Activated CD4-positive, alpha-beta T cell treated with anti-CD3 and anti-CD28 coated beads for 48 hours (primary cell): ENCODE measurements at regions not wholly inside any gene's neighbourhood (a gene's known extent, or its start where the extent isn't known, plus 50 kb on each side); places are given as distances from the start of the nearest gene placed in this dataset.

Source experiments
- DNase-seq: peaks from one replicate; pipeline ENCODE4 v3.0.0-alpha.2; 2020

GRCh38 chr11:11755871-11756270 is 85.9 kb upstream of the USP47 start:
- no peak for DNase-seq

- no peak for DNase-seq
These were observed 89.1 kb upstream of the USP47 start for GRCh38 chr11:11752679-11753078.

- no peak for DNase-seq
These were observed 91.5 kb upstream of the USP47 start for GRCh38 chr11:11750017-11750878.

- DNase-seq, result no peak
These were observed 92.9 kb upstream of the USP47 start for GRCh38 chr11:11748706-11749365.

- no peak for DNase-seq
These were observed 94.2 kb upstream of the USP47 start for GRCh38 chr11:11747570-11747969.

GRCh38 chr11:11746449-11746848 is 95.3 kb upstream of the USP47 start:
- DNase-seq, result no peak

- no peak for DNase-seq
These were observed 98.6 kb upstream of the USP47 start for GRCh38 chr11:11743216-11743615.

- no peak for DNase-seq
These were observed 99.3 kb upstream of the USP47 start for GRCh38 chr11:11742486-11742885.

GRCh38 chr11:11740836-11741235 is 100.9 kb upstream of the USP47 start:
- no peak for DNase-seq

- no peak for DNase-seq
These were observed 101.6 kb upstream of the USP47 start for GRCh38 chr11:11740073-11740702.

- DNase-seq, result no peak
These were observed 103.4 kb upstream of the USP47 start for GRCh38 chr11:11738370-11738769.

GRCh38 chr11:11735586-11735985 is 106.2 kb upstream of the USP47 start:
- DNase-seq, result no peak

- DNase-seq, result no peak
These were observed 108.5 kb upstream of the USP47 start for GRCh38 chr11:11733246-11733747.

GRCh38 chr11:11732116-11732515 is 109.7 kb upstream of the USP47 start:
- no peak for DNase-seq

GRCh38 chr11:11731311-11732083 is 109.7 kb upstream of the GALNT18 start:
- no peak for DNase-seq

GRCh38 chr11:11728386-11728785 is 106.6 kb upstream of the GALNT18 start:
- DNase-seq, result no peak

GRCh38 chr11:11725438-11725837 is 103.6 kb upstream of the GALNT18 start:
- DNase-seq, result no peak

- no peak for DNase-seq
These were observed 103.2 kb upstream of the GALNT18 start for GRCh38 chr11:11724994-11725393.

GRCh38 chr11:11722861-11723260 is 101.1 kb upstream of the GALNT18 start:
- DNase-seq, result no peak

- DNase-seq, result no peak
These were observed 100.4 kb upstream of the GALNT18 start for GRCh38 chr11:11722246-11722645.

- no peak for DNase-seq
These were observed 96.7 kb upstream of the GALNT18 start for GRCh38 chr11:11718511-11718910.

GRCh38 chr11:11717064-11717725 is 95.4 kb upstream of the GALNT18 start:
- DNase-seq, result no peak
